GM23338 (cell line): ENCODE measurements at regions not wholly inside any gene's neighbourhood (a gene's known extent, or its start where the extent isn't known, plus 50 kb on each side); places are given as distances from the start of the nearest gene placed in this dataset.

Experiments used
- CREB1 ChIP-seq: fragments of 250-450 bp; sonication (Bioruptor Pico); IDR thresholded peaks from 2 replicates; pipeline ENCODE4 v1.5.0; 2020; ENCODE audit warnings: low read depth, mild to moderate bottlenecking, moderate library complexity
- CTCF ChIP-seq, 2 experiments: fragments of 200-600 bp in 1 of 2; sonication (generic) in 1 of 2; conservative IDR thresholded peaks; 2 replicates each; pipeline versions ENCODE4 v1.5.1 to v1.6.1; 2016 to 2017; ENCODE audit warnings: antibody characterized with exemption in 2 of 2, low read depth in 2 of 2, mild to moderate bottlenecking in 2 of 2, moderate library complexity in 1 of 2
- EZH2 ChIP-seq: fragments of 200-600 bp; sonication (generic); IDR thresholded peaks from one replicate; pipeline ENCODE4 v1.8.0; 2017; ENCODE audit warnings: antibody characterized with exemption, mild to moderate bottlenecking, low read depth; ENCODE audit not compliant: unreplicated experiment
- EZH2phosphoT487 ChIP-seq: fragments of 200-600 bp; sonication (generic); IDR thresholded peaks from one replicate; pipeline ENCODE4 v1.8.1; 2018; ENCODE audit warnings: antibody characterized with exemption; ENCODE audit not compliant: unreplicated experiment
- JUNB ChIP-seq: IDR thresholded peaks from one replicate; pipeline ENCODE4 v1.6.1; 2016; ENCODE audit warnings: antibody characterized with exemption; ENCODE audit not compliant: unreplicated experiment
- POLR2AphosphoS5 ChIP-seq: IDR thresholded peaks from 2 replicates; pipeline ENCODE4 v1.6.1; 2016; ENCODE audit warnings: antibody characterized with exemption, low read depth
- REST ChIP-seq: IDR thresholded peaks from one replicate; pipeline ENCODE4 v1.6.1; 2018; ENCODE audit warnings: antibody characterized with exemption; ENCODE audit not compliant: unreplicated experiment
- STAT1 ChIP-seq: IDR thresholded peaks from one replicate; pipeline ENCODE4 v1.6.1; 2016; ENCODE audit warnings: antibody characterized with exemption; ENCODE audit not compliant: unreplicated experiment
- ZNF114 ChIP-seq: fragments of 250-450 bp; sonication (Bioruptor Pico); IDR thresholded peaks from 2 replicates; pipeline ENCODE4 v1.5.0; 2020; ENCODE audit warnings: mild to moderate bottlenecking, moderate library complexity

GRCh38 chr1:78292361-78292760, 198.4 kb upstream of the PTGFR start:
- TF ChIP-seq CTCF (conservative IDR thresholded peaks at IDR 0.05; ENCODE audit: low read depth in 2 of 2) (no peak), REST (no peak), CREB1 (CRISPR knock-in tag) (no peak), POLR2AphosphoS5 (no peak), JUNB (no peak), EZH2 (no peak), EZH2phosphoT487 (no peak), ZNF114 (CRISPR knock-in tag) (no peak), STAT1 (no peak)
